Suprapubic skin (tissue), 4 donors: ENCODE measurements at regions not wholly inside any gene's neighbourhood (a gene's known extent, or its start where the extent isn't known, plus 50 kb on each side); places are given as distances from the start of the nearest gene placed in this dataset.

ENCODE experiments used
- DNase-seq, 2 donors: peaks; one replicate each; pipeline ENCODE4 v3.0.0-alpha.2; 2019; ENCODE audit warnings: low spot score in 2 of 2
- H3K27ac ChIP-seq: fragments of 200-600 bp; sonication (generic); one replicate; pipeline ENCODE4 v1.5.1; 2019
- H3K27me3 ChIP-seq: fragments of 200-600 bp; sonication (generic); one replicate; pipeline ENCODE4 v1.5.1; 2019
- H3K36me3 ChIP-seq: fragments of 200-600 bp; sonication (generic); one replicate; pipeline ENCODE4 v1.5.1; 2019
- H3K4me1 ChIP-seq: fragments of 200-600 bp; sonication (generic); one replicate; pipeline ENCODE4 v1.5.1; 2019
- H3K4me3 ChIP-seq: fragments of 200-600 bp; sonication (generic); one replicate; pipeline ENCODE4 v1.5.1; 2019; ENCODE audit warnings: mild to moderate bottlenecking
- H3K9me3 ChIP-seq: fragments of 200-600 bp; sonication (generic); one replicate; pipeline ENCODE4 v1.5.1; 2019
- EP300 ChIP-seq: sonication (generic); formaldehyde crosslinking; IDR thresholded peaks from one replicate; pipeline ENCODE4 v1.6.1; 2017; ENCODE audit warnings: antibody characterized with exemption
- POLR2A ChIP-seq, 2 donors: fragments of 450-650 bp; IDR thresholded peaks; one replicate each; pipeline ENCODE4 v1.6.1; 2017; ENCODE audit warnings: antibody characterized with exemption in 2 of 2, mild to moderate bottlenecking in 2 of 2, moderate library complexity in 2 of 2
- POLR2AphosphoS5 ChIP-seq, 3 donors: sonication (generic); formaldehyde crosslinking; IDR thresholded peaks; one replicate each; pipeline ENCODE4 v1.6.1; 2017; ENCODE audit warnings: antibody characterized with exemption in 3 of 3
- WGBS: methylation state at CpG from one replicate; pipeline ENCODE4 v1.1.5; 2018; 5-methylcytosine and 5-hydroxymethylcytosine counted together
- TF ChIP-seq, protein P1 (sequence below), 2 donors: fragments of 200-600 bp in 1 of 2; fragments of 450-650 bp in 1 of 2; sonication (generic) in 1 of 2; IDR thresholded peaks; one replicate each; pipeline ENCODE4 v1.5.1; 2016 to 2019; ENCODE audit warnings: antibody characterized with exemption in 2 of 2, mild to moderate bottlenecking in 1 of 2, moderate library complexity in 1 of 2

GRCh38 chr3:116977441-116977840, 267.9 kb downstream of the TUSC7 start:
- TF ChIP-seq, protein P1, sequence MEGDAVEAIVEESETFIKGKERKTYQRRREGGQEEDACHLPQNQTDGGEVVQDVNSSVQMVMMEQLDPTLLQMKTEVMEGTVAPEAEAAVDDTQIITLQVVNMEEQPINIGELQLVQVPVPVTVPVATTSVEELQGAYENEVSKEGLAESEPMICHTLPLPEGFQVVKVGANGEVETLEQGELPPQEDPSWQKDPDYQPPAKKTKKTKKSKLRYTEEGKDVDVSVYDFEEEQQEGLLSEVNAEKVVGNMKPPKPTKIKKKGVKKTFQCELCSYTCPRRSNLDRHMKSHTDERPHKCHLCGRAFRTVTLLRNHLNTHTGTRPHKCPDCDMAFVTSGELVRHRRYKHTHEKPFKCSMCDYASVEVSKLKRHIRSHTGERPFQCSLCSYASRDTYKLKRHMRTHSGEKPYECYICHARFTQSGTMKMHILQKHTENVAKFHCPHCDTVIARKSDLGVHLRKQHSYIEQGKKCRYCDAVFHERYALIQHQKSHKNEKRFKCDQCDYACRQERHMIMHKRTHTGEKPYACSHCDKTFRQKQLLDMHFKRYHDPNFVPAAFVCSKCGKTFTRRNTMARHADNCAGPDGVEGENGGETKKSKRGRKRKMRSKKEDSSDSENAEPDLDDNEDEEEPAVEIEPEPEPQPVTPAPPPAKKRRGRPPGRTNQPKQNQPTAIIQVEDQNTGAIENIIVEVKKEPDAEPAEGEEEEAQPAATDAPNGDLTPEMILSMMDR (IDR thresholded peaks at IDR 0.05): no peak
- TF ChIP-seq POLR2AphosphoS5 (IDR thresholded peaks at IDR 0.05) (no peak), EP300 (no peak), POLR2A (IDR thresholded peaks at IDR 0.05) (no peak)
- 76% methylated on average over 1 of the region's 1 CpG for WGBS
- H3K4me1 ChIP-seq: no peaks in the 10 kb centered on the region
- H3K36me3 ChIP-seq: no peaks in the 10 kb centered on the region
- no peak overlapping the region for H3K4me3 ChIP-seq
- no peak overlapping the region for H3K27ac ChIP-seq
- no peaks in the 10 kb centered on the region for H3K9me3 ChIP-seq
- no peaks in the 10 kb centered on the region for H3K27me3 ChIP-seq
- no peak for DNase-seq

DNA sequence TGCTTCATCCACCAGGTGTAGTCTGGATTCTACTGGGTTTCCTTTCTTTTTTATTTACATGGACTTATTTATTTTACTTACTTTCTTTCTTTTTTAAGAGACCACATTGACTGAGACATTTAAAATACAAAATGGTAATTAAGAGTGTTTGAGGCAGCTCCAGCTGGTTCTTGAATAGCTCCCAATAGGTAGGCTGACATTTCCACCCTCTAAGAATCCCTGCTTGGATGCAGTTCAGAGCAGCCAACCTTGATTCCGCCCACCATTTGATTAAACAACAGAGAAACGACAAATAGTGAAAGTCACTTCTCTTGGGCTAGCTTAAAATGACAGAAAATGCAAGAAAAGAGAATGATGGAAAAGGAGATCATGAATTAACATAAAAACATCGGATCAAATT, 270.5 kb downstream of the TUSC7 start:
- Histone ChIP-seq H3K9me3 (no peaks in the 10 kb centered on the region), H3K4me1 (no peaks in the 10 kb centered on the region), H3K36me3 (no peaks in the 10 kb centered on the region), H3K27ac (no peak overlapping the region), H3K27me3 (no peaks in the 10 kb centered on the region), H3K4me3 (no peak overlapping the region)
- WGBS: 65% methylated on average over 3 of the region's 3 CpGs
- no peak for DNase-seq
- TF ChIP-seq POLR2A (IDR thresholded peaks at IDR 0.05): no peak
- TF ChIP-seq, protein P1 (IDR thresholded peaks at IDR 0.05): no peak

DNA sequence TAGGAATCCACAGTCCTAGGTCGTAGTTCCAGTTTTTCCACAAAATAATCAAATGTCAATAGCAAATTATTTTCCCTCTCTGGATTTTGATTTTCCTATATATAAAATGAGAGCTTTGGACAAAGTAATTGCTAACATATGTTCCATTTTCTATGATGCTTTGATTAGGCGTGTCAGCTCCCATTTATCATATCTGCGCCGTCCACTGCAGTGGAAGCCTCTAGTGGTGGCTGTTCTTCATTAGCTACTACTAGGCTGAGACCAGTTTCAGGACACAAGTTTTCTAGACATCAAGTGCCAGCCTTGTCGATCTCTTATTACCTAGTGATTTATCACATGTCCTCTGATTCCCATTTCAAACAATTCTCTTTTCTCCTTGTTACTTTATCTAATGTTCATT, 271.5 kb downstream of the TUSC7 start:
- H3K27me3 ChIP-seq: no peaks in the 10 kb centered on the region

DNA sequence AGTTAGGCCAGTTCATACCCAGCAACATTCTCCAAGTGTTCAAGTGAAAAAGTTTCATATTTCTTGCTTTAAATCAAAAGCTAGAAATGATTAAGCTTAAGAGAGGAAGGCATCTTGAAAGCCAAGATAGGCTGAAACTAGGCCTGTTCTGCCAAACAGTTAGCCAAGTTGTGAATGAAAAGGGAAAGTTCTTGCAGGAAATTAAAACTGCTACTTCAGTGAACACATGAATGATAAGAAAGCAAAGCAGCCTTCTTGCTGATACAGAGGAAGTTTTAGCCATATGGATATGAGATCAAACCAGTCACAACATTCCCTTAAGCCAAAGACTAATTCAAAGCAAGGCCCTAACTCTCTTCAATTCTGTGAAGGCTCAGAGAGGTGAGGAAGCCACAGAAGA, 274.7 kb downstream of the TUSC7 start:
- H3K27ac ChIP-seq: no peak overlapping the region
- no peaks in the 10 kb centered on the region for H3K9me3 ChIP-seq
- no peak for DNase-seq
- no peaks in the 10 kb centered on the region for H3K36me3 ChIP-seq
- no peak overlapping the region for H3K4me3 ChIP-seq
- TF ChIP-seq EP300: no peak
- no peak for TF ChIP-seq POLR2AphosphoS5 (IDR thresholded peaks at IDR 0.05)
- no peak for TF ChIP-seq POLR2A (IDR thresholded peaks at IDR 0.05)
- TF ChIP-seq, protein P1 (IDR thresholded peaks at IDR 0.05): no peak
- H3K4me1 ChIP-seq: no peaks in the 10 kb centered on the region
- no peaks in the 10 kb centered on the region for H3K27me3 ChIP-seq

More for the DNA sequence above, 271.5 kb downstream of the TUSC7 start:
- DNase-seq: no peak
- Histone ChIP-seq H3K9me3 (no peaks in the 10 kb centered on the region), H3K4me1 (no peaks in the 10 kb centered on the region), H3K36me3 (no peaks in the 10 kb centered on the region), H3K4me3 (no peak overlapping the region), H3K27ac (no peak overlapping the region)
- WGBS: 63% methylated on average over 5 of the region's 5 CpGs
- TF ChIP-seq POLR2AphosphoS5 (IDR thresholded peaks at IDR 0.05): no peak
- no peak for TF ChIP-seq EP300
- TF ChIP-seq, protein P1 (IDR thresholded peaks at IDR 0.05): no peak
- TF ChIP-seq POLR2A (IDR thresholded peaks at IDR 0.05): no peak

DNA sequence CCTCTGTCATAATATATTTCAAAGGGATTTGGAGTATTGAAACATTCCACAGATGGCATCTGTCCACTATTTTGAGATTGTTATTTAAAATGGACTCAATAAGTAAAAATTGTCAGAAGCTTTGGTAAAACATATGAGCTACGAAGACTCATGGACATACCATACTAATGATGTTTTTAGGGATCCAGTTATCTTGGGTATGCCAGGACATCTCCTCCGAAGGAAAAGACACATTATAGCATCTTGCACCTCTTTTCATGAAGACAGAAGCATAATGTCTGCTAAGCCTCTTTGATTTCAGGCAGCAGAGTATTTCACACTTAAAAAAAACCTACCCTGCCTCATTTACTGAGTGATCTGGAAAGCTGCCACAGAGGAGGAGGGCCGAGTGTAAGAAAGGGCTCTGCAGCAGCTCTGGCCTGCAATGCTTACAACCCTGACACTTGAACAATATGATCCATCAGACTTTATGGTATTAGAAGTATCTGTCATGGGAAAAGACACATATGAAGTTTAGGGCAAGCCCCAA, 284.8 kb downstream of the TUSC7 start:
- no peak for TF ChIP-seq POLR2A (IDR thresholded peaks at IDR 0.05)
- no peak for TF ChIP-seq EP300
- TF ChIP-seq, protein P1 (IDR thresholded peaks at IDR 0.05): no peak
- no peak for TF ChIP-seq POLR2AphosphoS5 (IDR thresholded peaks at IDR 0.05)
- Histone ChIP-seq H3K27ac (no peak overlapping the region), H3K36me3 (no peaks in the 10 kb centered on the region), H3K4me3 (no peak overlapping the region), H3K27me3 (no peaks in the 10 kb centered on the region), H3K9me3 (no peaks in the 10 kb centered on the region), H3K4me1 (no peaks in the 10 kb centered on the region)
- 60% methylated on average over 3 of the region's 3 CpGs for WGBS
- DNase-seq: no peak
